Mucosa of stomach (tissue), 1 donor: ENCODE measurements at regions not wholly inside any gene's neighbourhood (a gene's known extent, or its start where the extent isn't known, plus 50 kb on each side); places are given as distances from the start of the nearest gene placed in this dataset.
"Not testable (repeated sequence)": the region's sequence is repeated elsewhere in the genome, so short reads cannot be mapped to it uniquely, and the experiment has no call there.

Source experiments
- H3K27me3 ChIP-seq: one replicate; pipeline ENCODE4 v1.7.0; 2013; ENCODE audit warnings: mild to moderate bottlenecking, low read length; ENCODE audit not compliant: control insufficient read depth, insufficient read depth
- H3K36me3 ChIP-seq: one replicate; pipeline ENCODE4 v1.7.0; 2013; ENCODE audit warnings: low read length; ENCODE audit not compliant: control insufficient read depth, insufficient read depth
- H3K4me1 ChIP-seq: one replicate; pipeline ENCODE4 v1.7.0; 2013; ENCODE audit warnings: mild to moderate bottlenecking, low read length; ENCODE audit not compliant: control insufficient read depth, insufficient read depth
- H3K4me3 ChIP-seq: one replicate; pipeline ENCODE4 v1.7.0; 2013; ENCODE audit warnings: low read length
- H3K9ac ChIP-seq: one replicate; pipeline ENCODE4 v1.7.0; 2013; ENCODE audit warnings: mild to moderate bottlenecking, low read length, moderate library complexity
- H3K9me3 ChIP-seq: one replicate; pipeline ENCODE4 v1.7.0; 2013; ENCODE audit warnings: mild to moderate bottlenecking, low read length, moderate library complexity; ENCODE audit not compliant: control insufficient read depth
- donor health status: Pancreatic carcinoma.

- H3K4me1 ChIP-seq, result no peaks in the 10 kb centered on the region
- H3K36me3 ChIP-seq, result no peaks in the 10 kb centered on the region
- no peaks in the 10 kb centered on the region for H3K27me3 ChIP-seq
- H3K9ac ChIP-seq, result no peak overlapping the region
- no peaks in the 10 kb centered on the region for H3K9me3 ChIP-seq
- H3K4me3 ChIP-seq, result no peak overlapping the region
Observed at GRCh38 chr13:22933571-22934181, 247.1 kb upstream of the SGCG start.

- Histone ChIP-seq H3K27me3 (no peaks in the 10 kb centered on the region), H3K9me3 (no peaks in the 10 kb centered on the region), H3K4me3 (no peak overlapping the region), H3K4me1 (no peaks in the 10 kb centered on the region), H3K36me3 (no peaks in the 10 kb centered on the region), H3K9ac (no peak overlapping the region)
Observed at GRCh38 chr13:22934744-22935523, 245.8 kb upstream of the SGCG start.

- Histone ChIP-seq H3K27me3 (no peaks in the 10 kb centered on the region), H3K4me3 (no peak overlapping the region), H3K9me3 (no peaks in the 10 kb centered on the region), H3K36me3 (no peaks in the 10 kb centered on the region), H3K9ac (no peak overlapping the region), H3K4me1 (no peaks in the 10 kb centered on the region)
Observed at GRCh38 chr13:22936228-22936627, 244.6 kb upstream of the SGCG start.

GRCh38 chr13:22937241-22937640 lies 243.5 kb upstream of the SGCG start:
- Histone ChIP-seq H3K9me3 (no peaks in the 10 kb centered on the region), H3K4me3 (no peak overlapping the region), H3K36me3 (no peaks in the 10 kb centered on the region), H3K9ac (no peak overlapping the region), H3K4me1 (no peaks in the 10 kb centered on the region), H3K27me3 (no peaks in the 10 kb centered on the region)

- no peaks in the 10 kb centered on the region for H3K27me3 ChIP-seq
- H3K4me1 ChIP-seq, result no peaks in the 10 kb centered on the region
- H3K4me3 ChIP-seq, result no peak overlapping the region
- no peaks in the 10 kb centered on the region for H3K36me3 ChIP-seq
- H3K9ac ChIP-seq, result no peak overlapping the region
- H3K9me3 ChIP-seq, result no peaks in the 10 kb centered on the region
Observed at GRCh38 chr13:22937953-22938352, 242.8 kb upstream of the SGCG start.

GRCh38 chr13:22938576-22938975 lies 242.2 kb upstream of the SGCG start:
- no peaks in the 10 kb centered on the region for H3K4me1 ChIP-seq

GRCh38 chr13:22939157-22939556 lies 241.6 kb upstream of the SGCG start:
- H3K27me3 ChIP-seq, result no peaks in the 10 kb centered on the region
- no peaks in the 10 kb centered on the region for H3K9me3 ChIP-seq
- H3K9ac ChIP-seq, result no peak overlapping the region
- H3K4me1 ChIP-seq, result no peaks in the 10 kb centered on the region
- no peak overlapping the region for H3K4me3 ChIP-seq
- no peaks in the 10 kb centered on the region for H3K36me3 ChIP-seq

More at GRCh38 chr13:22938576-22938975, 242.2 kb upstream of the SGCG start:
- Histone ChIP-seq H3K4me3 (no peak overlapping the region), H3K36me3 (no peaks in the 10 kb centered on the region), H3K9me3 (no peaks in the 10 kb centered on the region), H3K9ac (no peak overlapping the region), H3K27me3 (no peaks in the 10 kb centered on the region)

- Histone ChIP-seq H3K27me3 (no peaks in the 10 kb centered on the region), H3K9me3 (no peaks in the 10 kb centered on the region), H3K36me3 (no peaks in the 10 kb centered on the region), H3K9ac (no peak overlapping the region), H3K4me1 (peaks cover under 1% of the 10 kb centered on the region), H3K4me3 (no peak overlapping the region)
Observed at GRCh38 chr13:22940090-22940710, 240.6 kb upstream of the SGCG start.

- peaks cover 3% of the 10 kb centered on the region for H3K4me1 ChIP-seq
- H3K36me3 ChIP-seq, result no peaks in the 10 kb centered on the region
- H3K9me3 ChIP-seq, result no peaks in the 10 kb centered on the region
- H3K27me3 ChIP-seq, result no peaks in the 10 kb centered on the region
- H3K4me3 ChIP-seq, result no peak overlapping the region
- no peak overlapping the region for H3K9ac ChIP-seq
Observed at GRCh38 chr13:22940736-22941135, 240.0 kb upstream of the SGCG start.

- H3K4me3 ChIP-seq, H3K36me3 ChIP-seq, H3K4me1 ChIP-seq, H3K27me3 ChIP-seq, H3K9ac ChIP-seq, H3K9me3 ChIP-seq: not testable (repeated sequence)
Observed at GRCh38 chr13:22941495-22941894, 239.3 kb upstream of the SGCG start.

- not testable (repeated sequence) for H3K27me3 ChIP-seq, H3K4me3 ChIP-seq, H3K9ac ChIP-seq, H3K4me1 ChIP-seq, H3K36me3 ChIP-seq, H3K9me3 ChIP-seq
Observed at GRCh38 chr13:22942831-22943230, 237.9 kb upstream of the SGCG start.

- H3K36me3 ChIP-seq, result no peaks in the 10 kb centered on the region
- no peaks in the 10 kb centered on the region for H3K9me3 ChIP-seq
- no peaks in the 10 kb centered on the region for H3K27me3 ChIP-seq
- H3K9ac ChIP-seq, result no peak overlapping the region
- peaks cover 3% of the 10 kb centered on the region for H3K4me1 ChIP-seq
- H3K4me3 ChIP-seq, result no peak overlapping the region
Observed at GRCh38 chr13:22944378-22944777, 236.4 kb upstream of the SGCG start.
